Epidermal melanocyte (primary cell): ENCODE measurements at regions not wholly inside any gene's neighbourhood (a gene's known extent, or its start where the extent isn't known, plus 50 kb on each side); places are given as distances from the start of the nearest gene placed in this dataset.

ENCODE experiments used
- DNase-seq: peaks from one replicate; pipeline ENCODE4 v3.0.0; 2011; ENCODE audit warnings: low spot score; ENCODE audit not compliant: insufficient read length

DNA sequence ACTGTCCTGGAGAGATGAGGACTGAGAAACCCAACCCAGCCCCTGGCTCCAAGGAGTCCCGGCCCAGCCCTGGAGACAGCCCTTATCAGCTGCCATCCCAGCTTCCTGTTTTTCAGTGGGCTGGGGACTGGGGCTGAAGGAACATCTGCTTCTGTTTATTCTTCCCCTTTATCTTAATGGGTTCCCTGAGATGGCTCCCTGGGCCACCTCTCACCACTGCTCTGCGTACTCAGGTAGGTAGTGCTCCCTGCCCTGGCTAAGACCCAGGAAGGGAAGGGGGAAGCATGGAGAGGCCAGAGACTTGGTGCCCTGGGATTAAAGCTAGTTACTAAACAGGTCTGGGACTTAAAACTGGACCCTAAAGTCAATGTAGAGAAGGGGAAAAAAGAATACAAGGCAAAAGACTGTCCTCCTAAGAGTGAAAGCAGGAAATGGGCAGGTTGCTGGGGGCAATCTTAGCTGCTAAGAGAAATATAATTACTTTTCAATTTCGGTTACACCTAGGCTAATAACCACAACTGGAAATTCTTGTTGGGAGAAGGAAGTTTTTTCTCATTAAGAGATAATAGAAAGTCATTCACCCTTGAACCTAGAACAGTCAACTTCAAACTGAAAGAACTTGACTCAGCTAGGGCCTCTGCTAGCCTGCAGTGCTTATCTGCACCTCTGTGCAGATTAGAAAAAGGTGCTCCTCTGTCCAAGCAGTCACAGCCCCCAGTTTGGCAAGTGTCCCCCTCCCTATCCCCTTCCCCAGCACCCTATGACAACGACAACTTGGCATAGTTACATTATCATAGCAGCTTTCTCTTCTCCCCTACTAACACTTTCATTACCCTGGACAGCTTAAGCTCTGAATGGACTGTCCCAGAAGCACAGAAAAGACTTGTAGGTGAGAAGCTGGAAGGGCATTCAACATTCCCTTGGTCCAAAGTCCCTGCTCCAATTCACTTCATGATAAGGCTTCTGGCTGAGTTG lies 65.6 kb upstream of the KDM7A start:
- DNase-seq: no peak

DNA sequence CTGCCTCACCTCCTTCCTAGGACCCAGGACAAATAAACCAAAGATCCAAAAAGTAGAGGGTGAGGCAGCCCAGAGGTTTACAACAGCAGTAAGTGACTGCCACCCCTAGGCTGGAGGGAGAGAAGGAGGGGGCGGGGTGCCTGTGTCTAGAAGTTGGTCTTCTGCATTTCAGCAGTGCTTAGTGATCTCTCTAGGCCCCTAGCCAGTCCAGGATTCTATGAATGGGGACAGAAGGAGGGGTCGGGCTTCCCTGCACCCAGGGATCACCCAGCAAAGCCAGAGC lies 62.8 kb upstream of the KDM7A start:
- DNase-seq: no peak

DNA sequence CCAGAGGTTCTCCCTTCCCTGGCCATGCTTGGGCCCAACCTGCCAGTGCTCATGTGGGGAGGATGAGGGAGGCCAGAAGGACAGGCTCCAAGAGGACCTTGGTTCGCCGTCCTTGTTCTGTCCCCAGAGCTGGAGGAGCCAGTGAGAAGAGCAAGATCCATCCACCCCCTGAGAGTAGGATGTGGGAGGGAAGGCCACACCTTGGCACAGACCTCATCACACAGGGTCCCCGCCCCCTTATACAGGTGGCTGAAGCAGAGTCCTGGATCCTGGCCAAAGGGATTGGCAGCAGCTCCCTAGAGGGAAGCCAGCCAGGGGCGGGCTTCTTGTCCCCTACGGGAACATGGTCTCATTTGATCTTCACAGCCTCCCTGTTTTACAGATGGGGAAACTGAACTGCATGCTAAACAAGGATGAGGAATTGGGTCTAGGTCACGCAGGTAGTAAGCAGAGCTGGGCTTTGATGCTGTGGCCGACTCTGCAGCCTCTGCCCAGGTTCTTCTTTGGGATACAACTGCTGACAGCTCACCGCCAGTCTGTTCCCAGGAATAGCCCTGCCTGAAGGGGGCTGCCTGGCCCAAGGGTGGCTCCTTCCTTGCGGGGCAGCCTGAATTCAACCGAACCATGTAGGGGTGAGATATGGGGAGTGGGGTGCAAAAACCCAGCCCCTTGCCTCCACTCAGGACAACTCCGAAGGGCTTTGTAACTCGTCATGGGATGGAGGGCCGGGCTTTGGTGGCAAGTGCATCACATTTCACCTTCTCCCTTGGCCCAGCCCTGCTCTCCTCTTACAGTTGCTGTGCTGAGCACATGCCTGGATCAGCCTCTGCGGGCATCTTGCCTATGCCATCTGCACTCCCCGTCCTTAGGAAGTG lies 62.2 kb upstream of the KDM7A start:
- DNase-seq: no peak

DNA sequence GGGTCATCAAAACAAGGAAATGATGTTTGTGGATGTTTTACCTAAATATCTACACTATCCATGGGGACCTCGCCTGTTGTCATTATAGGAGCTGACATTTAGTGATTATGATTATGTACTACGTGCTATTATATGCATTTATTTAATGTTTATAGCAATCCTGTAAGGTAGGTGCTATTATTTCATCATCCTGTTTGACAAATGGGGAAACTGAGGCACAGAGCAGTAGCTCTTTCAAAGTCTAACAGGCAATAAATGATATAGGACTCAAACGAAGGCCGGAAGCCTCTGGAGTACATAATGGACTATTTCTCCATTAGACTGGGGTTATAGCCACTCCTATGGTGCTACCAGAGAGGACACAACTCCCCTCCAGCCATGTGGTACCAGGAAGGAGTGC lies 60.6 kb upstream of the KDM7A start:
- no peak for DNase-seq

DNA sequence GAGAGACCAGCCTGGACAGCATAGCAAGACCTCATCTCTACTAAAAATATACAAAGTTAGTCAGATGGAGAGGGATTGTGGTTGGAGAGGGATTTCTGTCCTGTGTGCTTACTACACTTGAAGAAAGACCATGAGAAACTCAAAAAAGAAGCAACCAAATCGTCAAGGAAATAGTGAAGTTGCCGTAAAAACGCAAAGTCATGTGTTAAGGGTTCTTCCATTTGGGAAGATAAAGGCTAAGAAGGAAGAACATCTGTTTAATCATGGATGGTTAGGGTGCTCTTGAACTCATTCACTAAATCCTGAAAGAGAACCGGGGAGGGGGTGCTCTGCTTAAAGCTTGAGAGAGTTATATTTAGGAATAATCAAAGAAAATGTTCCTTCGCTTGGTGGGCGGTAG lies 59.8 kb upstream of the KDM7A start:
- no peak for DNase-seq

GRCh38 chr7:140235114-140235513 lies 58.3 kb upstream of the KDM7A start:
- no peak for DNase-seq

- no peak for DNase-seq
These were observed 56.5 kb upstream of the KDM7A start for GRCh38 chr7:140232957-140233917.

DNA sequence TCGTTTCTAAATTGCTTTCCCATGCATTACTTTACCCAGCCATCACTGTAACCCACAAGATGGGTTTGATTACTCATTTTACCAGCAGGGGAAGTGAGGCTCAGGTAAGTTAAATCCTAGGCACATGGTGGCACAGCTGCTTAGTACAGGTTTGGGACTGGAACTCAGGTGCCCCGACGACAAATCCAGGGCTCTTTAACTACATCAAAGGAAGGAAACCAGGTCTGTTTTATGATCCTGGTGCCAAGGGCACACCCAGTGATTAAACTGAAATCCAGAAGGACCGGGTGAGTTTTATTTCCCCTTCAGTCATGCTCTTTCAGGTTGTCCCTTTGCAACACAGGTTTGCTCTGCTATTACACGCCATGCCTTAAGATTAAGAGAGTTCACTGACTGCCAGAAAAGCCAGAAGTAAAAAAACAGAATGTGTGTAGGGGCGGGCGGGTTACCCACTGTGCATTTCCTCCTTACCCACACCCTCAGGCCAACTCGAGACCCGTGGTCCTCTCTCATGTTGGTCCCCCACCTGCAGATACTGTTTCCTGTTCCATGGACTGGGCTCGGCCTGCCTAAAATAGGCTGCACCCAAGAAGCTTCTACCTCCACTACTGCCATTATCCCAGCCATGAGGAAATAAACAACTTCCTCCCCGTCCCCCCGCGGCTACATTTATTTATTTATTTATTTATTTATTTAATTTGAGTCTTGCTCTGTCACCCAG lies 55.1 kb upstream of the KDM7A start:
- DNase-seq: no peak

DNA sequence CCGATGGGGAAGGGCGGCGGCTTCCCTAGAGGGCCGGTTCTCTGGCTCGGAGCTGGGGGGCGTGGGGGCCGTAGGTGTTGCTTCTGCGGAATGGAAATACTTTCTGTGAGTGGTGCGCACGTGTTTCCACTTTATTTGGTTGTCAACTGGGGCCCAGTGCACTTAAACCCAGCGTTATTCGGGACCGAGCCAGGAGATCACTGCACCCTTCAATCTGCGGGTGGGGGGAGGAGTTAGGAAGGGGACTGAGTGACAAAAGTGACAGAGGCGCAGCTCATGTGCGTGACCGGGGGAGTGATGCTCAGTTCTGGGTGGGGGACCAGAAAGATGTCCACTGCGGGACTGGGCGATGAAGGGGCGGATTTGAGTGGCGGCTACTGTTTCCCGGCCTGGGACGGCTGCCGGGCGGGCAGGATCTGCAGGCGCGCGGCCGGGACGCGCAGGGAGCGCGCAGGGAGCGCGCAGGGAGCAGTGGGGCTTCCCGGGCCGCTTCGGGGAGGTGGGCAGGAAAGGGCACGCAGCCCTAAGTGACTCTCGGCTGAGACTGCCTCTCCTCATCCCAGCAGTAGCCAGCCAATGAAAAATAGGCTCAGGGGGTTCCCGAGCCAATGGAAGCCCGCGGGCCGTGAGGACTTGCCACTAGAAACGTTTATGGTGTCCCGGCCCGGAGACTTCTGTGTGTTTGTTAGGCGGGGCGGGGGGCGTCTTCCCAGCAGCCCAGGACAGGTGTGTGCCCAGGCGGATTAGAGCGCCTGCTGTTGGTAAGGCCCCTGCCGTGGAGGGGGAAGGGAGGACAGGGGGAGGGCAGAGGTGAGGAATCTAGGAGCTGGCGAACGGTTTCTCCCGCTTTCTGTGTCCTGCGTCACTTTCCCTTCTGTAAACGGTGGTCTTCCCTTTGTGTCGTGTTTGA lies 54.3 kb upstream of the KDM7A start:
- no peak for DNase-seq

DNA sequence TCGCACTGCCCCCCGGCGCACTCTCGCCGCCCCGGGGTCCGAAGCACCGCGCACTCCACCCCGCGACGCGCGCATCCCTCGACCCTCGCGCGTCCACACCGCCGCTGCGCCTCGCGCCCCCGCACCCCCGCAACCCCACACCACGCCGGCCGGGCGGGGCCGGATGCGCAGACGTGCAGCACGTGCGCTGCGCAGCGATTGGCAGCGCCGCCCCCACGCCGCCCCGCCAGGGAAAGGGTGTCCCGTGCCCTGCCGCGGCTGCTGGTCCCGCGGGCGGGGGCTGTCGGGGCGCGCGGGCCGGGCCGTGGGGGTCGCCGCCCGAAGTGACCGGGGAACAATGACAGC lies 53.7 kb upstream of the KDM7A start:
- DNase-seq: no peak

DNA sequence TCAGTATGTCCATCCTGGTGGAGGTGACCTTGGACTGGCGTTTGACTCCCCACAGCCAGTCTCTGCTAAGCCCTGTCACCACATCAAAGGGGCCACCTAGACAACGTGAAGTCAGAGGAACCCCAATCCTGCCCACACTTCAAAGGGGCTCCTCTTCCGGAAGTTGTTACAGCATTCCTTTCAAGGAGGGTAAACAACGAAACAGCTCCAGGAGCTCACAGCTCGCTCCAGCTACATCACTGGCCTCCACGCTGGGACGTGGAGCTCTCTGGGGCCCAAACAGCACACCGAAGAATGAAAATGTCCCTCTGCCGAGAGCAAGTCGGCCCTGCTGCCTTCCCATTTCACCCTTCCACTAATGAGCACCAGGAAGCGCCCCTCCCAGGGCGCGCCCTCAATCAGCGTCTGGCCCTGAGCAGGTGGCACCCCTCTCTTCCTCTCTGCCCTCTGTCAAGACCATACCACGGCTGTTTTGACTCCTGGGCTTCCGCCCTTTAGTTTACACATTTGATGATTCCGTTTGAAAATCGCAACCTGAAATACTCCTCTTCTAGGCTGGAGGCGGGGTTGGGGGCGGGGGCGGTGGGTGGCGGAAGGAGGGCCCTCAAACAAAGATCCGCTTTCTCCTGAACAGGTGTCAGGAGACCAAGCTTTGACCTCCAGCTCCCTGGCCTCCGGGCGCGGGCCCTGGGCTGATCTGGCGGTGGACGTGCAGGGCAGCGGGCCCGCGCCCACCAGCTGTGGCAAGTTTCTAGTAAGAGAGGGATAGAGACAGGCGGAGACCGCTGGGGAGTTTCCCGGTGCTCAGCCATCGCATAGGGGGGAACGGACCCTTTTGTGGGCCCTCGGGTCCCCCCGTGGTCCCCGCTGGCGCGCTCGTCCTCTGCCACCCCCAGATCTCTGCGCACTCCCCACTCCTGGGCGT lies 53.1 kb upstream of the KDM7A start:
- no peak for DNase-seq

- DNase-seq: no peak
These were observed 52.3 kb upstream of the KDM7A start for GRCh38 chr7:140229101-140229525.
